HG02678 (cell line): ENCODE measurements at regions not wholly inside any gene's neighbourhood (a gene's known extent, or its start where the extent isn't known, plus 50 kb on each side); places are given as distances from the start of the nearest gene placed in this dataset.

Experiments
- ATAC-seq: cut with Tn5 transposase; IDR thresholded peaks from one replicate; pipeline ENCODE4 v1.9.1; 2021; ENCODE audit warnings: mild to moderate bottlenecking, moderate library complexity; ENCODE audit not compliant: unreplicated experiment

- ATAC-seq, result no peak
Measured at GRCh38 chr12:105740369-105740768, 398.4 kb downstream of the NUAK1 start.

DNA sequence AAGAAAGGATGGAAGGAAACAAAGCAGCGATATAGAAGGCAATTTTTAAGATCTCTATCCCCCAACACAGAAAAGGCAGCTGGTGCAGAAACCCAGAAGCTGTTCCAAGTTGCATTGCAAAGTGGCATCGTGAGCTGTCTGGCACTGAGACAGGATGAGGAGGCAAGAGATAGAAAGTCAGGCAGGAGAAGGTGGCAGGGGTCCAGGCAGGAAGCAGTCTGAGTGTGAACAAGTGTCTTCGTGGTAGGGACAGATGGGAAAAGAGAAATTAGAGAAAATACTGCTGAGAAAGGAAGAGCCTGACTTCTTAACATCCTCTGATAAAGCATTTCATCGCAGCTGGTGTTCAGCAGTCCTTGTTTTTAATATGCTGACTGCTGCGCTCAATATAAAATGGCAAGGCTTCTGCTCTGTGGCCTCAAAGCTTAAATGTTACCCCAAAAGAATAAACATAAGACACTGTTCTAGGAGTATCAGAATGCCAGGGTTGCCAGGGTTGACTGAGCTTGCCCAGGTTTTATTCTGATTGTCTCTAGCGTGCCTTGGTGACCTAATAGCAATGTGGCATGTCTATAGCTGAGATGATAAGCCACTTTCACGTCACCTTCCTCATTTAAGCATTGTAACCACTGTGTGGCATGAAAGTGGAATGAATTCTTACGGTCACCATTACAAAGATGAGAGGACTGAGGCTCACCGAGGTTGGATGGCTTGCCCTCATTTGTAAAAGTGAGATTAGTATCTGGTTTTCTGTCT lies 397.6 kb downstream of the NUAK1 start:
- ATAC-seq, result no peak

- ATAC-seq, result no peak
Measured at GRCh38 chr12:105741786-105742566, 396.8 kb downstream of the NUAK1 start.

- no peak for ATAC-seq
Measured at GRCh38 chr12:105742567-105742874, 396.2 kb downstream of the NUAK1 start.

GRCh38 chr12:105744371-105745058 lies 394.2 kb downstream of the NUAK1 start:
- no peak for ATAC-seq

DNA sequence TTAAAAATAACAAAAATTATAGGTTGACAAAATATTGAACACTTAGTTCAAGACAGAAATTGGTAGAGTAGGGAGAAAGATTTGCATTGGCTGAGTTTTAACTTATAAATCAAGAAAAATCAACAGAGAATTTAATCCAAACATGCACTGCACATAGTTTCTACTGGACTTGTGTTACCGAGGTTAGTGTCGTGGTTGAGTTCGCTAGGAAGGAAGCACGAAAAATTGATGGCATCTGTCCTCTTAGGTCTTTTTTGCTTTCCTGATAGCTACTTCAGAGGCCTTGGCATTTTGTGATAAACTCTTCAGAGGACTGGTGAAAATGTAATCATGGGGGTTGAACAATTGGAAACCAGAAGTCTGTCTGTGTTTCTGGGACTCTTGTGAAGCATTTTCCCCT lies 392.9 kb downstream of the NUAK1 start:
- ATAC-seq, result no peak

- ATAC-seq, result no peak
Measured at GRCh38 chr12:105748806-105749600, 389.8 kb downstream of the NUAK1 start.

GRCh38 chr12:105750096-105750495 lies 388.7 kb downstream of the NUAK1 start:
- ATAC-seq, result no peak

- ATAC-seq, result no peak
Measured at GRCh38 chr12:105754313-105754712, 384.4 kb downstream of the NUAK1 start.

DNA sequence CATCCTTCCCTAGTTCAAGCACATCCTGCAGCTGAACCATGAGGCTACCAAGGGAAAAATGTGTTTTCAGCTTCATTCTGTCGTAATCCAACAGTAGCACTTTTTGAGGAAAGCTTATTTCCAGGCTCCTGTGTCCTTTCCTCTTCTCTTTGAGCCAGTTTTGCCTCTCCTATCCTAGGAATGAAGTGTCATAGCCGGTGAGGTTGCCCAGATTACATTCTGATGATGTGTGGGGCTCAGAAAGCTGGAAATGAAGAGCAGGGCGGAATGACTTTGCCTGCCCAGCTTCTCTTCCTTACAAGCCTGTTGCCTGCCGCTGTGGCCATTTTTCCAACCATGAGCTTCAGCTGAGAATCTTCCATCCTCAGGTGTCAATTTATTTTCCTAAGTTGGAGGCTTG lies 381.8 kb downstream of the NUAK1 start:
- no peak for ATAC-seq

GRCh38 chr12:105759149-105759548 lies 379.6 kb downstream of the NUAK1 start:
- no peak for ATAC-seq

DNA sequence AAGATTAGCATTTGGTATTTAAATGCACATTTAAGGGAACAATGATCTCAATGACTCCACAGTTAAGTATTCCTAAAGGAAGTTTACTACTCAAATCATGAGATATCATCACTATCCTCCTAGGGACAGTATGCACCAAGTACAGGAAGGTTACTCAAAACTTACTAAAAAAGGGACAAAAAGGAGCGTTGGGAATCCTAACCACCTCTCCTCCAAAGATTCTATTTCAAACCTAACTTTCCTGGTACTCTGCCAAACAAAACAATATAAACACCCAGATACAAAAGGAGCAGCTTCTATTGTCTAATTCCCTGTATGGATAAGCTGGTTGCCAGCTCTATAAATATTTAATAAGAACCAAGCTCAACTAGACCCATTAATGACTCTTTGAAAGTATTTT lies 377.7 kb downstream of the NUAK1 start:
- no peak for ATAC-seq

- ATAC-seq, result no peak
Measured at GRCh38 chr12:105764216-105764835, 374.4 kb downstream of the NUAK1 start.

GRCh38 chr12:105765053-105766014 lies 373.4 kb downstream of the NUAK1 start:
- ATAC-seq, result no peak

DNA sequence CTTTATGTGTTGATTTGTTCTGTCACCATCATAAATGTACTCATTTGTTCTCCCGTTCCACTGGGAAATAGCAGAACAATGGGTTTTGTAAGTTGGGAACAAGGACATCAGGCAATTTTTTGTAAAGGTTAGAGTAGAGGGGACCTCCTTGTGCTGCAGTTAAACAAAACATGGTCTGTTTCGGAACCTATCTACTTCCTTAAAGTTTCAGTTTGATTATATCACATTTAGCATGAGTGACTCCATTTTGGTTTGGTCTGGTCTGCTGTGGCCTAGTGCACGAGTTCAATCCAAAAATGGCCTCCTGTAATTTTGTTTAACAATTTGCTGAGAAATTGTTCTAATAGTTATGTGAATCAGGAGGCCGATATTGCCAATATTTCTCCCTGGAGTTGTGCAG lies 372.7 kb downstream of the NUAK1 start:
- ATAC-seq, result no peak

GRCh38 chr12:105769486-105769885 lies 369.3 kb downstream of the NUAK1 start:
- ATAC-seq, result no peak

GRCh38 chr12:105773471-105773870 lies 365.3 kb downstream of the NUAK1 start:
- no peak for ATAC-seq

DNA sequence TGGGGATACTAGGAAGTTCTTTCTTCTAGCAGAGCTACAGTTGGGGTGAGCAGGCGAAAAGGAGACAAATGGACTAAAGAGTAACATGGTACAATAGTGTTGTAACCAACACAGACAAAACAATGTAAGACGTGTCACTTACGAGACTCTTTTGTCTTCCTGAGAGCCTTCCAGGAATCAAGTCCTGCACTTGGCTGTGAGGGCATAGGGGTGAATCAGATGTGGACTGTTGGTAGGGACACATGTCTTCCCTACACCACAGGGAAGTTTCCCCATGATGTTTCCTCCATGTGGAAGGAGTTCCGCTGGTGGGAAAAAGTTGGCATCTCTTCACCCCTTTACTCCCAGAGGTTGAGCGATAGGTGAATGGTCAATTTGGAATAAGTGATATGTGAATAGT lies 364.7 kb downstream of the NUAK1 start:
- no peak for ATAC-seq

- ATAC-seq, result no peak
Measured at GRCh38 chr12:105775343-105775742, 363.4 kb downstream of the NUAK1 start.
